UCSD-AML1 (cell line): ENCODE measurements at regions not wholly inside any gene's neighbourhood (a gene's known extent, or its start where the extent isn't known, plus 50 kb on each side); places are given as distances from the start of the nearest gene placed in this dataset.

Source experiments
- DNase-seq: peaks from one replicate; lab custom pipeline; 2025; ENCODE audit not compliant: unreplicated experiment; lab: John Stamatoyannopoulos, UW

GRCh38 chr4:36492590-36492989, 211.2 kb downstream of the DTHD1 start:
- DNase-seq = no peak

GRCh38 chr4:36493251-36493650, 211.8 kb downstream of the DTHD1 start:
- DNase-seq = no peak

- no peak for DNase-seq
These were observed 212.6 kb downstream of the DTHD1 start for GRCh38 chr4:36494016-36494415.

- DNase-seq = no peak
These were observed 213.3 kb downstream of the DTHD1 start for GRCh38 chr4:36494747-36495146.

GRCh38 chr4:36502350-36502749, 220.9 kb downstream of the DTHD1 start:
- no peak for DNase-seq

GRCh38 chr4:36508394-36508793, 227.0 kb downstream of the DTHD1 start:
- DNase-seq = no peak

GRCh38 chr4:36509845-36510244, 228.4 kb downstream of the DTHD1 start:
- no peak for DNase-seq

- no peak for DNase-seq
These were observed 230.4 kb downstream of the DTHD1 start for GRCh38 chr4:36511785-36512184.

- DNase-seq = no peak
These were observed 235.2 kb downstream of the DTHD1 start for GRCh38 chr4:36516522-36517095.

- no peak for DNase-seq
These were observed 241.8 kb downstream of the DTHD1 start for GRCh38 chr4:36523182-36523581.

- DNase-seq = no peak
These were observed 251.4 kb downstream of the DTHD1 start for GRCh38 chr4:36532670-36533379.

GRCh38 chr4:36533944-36534343, 252.5 kb downstream of the DTHD1 start:
- DNase-seq = no peak

- no peak for DNase-seq
These were observed 266.0 kb downstream of the DTHD1 start for GRCh38 chr4:36547383-36547782.

- no peak for DNase-seq
These were observed 267.8 kb downstream of the DTHD1 start for GRCh38 chr4:36549252-36549651.

- no peak for DNase-seq
These were observed 268.6 kb downstream of the DTHD1 start for GRCh38 chr4:36549992-36550391.

GRCh38 chr4:36551697-36552214, 270.3 kb downstream of the DTHD1 start:
- no peak for DNase-seq

- no peak for DNase-seq
These were observed 271.6 kb downstream of the DTHD1 start for GRCh38 chr4:36553029-36553428.

GRCh38 chr4:36553453-36553852, 272.0 kb downstream of the DTHD1 start:
- DNase-seq = no peak

- DNase-seq = no peak
These were observed 275.6 kb downstream of the DTHD1 start for GRCh38 chr4:36556984-36557383.

- no peak for DNase-seq
These were observed 287.2 kb downstream of the DTHD1 start for GRCh38 chr4:36568575-36568974.

- no peak for DNase-seq
These were observed 292.0 kb downstream of the DTHD1 start for GRCh38 chr4:36573441-36573840.

GRCh38 chr4:36574816-36575215, 293.4 kb downstream of the DTHD1 start:
- no peak for DNase-seq

- DNase-seq = no peak
These were observed 300.8 kb downstream of the DTHD1 start for GRCh38 chr4:36582198-36582597.
